DMS153 treated with DMSO at 0.1 percent for 48 hours (cell line): ENCODE measurements at regions not wholly inside any gene's neighbourhood (a gene's known extent, or its start where the extent isn't known, plus 50 kb on each side); places are given as distances from the start of the nearest gene placed in this dataset.

Experiments used
- DNase-seq: peaks from one replicate; lab custom pipeline; 2025; ENCODE audit not compliant: unreplicated experiment; lab: John Stamatoyannopoulos, UW

GRCh38 chr5:88376728-88377127 is 108.1 kb upstream of the TMEM161B start:
- no peak for DNase-seq

GRCh38 chr5:88374391-88374790 is 105.7 kb upstream of the TMEM161B start:
- DNase-seq, result no peak

- no peak for DNase-seq
Measured at GRCh38 chr5:88370824-88371223, 102.2 kb upstream of the TMEM161B start.

- DNase-seq, result no peak
Measured at GRCh38 chr5:88368201-88368600, 99.6 kb upstream of the TMEM161B start.

- DNase-seq, result no peak
Measured at GRCh38 chr5:88364991-88365390, 96.3 kb upstream of the TMEM161B start.

GRCh38 chr5:88355490-88356050 is 86.9 kb upstream of the TMEM161B start:
- DNase-seq, result no peak

- no peak for DNase-seq
Measured at GRCh38 chr5:88325868-88326267, 57.2 kb upstream of the TMEM161B start.

DNA sequence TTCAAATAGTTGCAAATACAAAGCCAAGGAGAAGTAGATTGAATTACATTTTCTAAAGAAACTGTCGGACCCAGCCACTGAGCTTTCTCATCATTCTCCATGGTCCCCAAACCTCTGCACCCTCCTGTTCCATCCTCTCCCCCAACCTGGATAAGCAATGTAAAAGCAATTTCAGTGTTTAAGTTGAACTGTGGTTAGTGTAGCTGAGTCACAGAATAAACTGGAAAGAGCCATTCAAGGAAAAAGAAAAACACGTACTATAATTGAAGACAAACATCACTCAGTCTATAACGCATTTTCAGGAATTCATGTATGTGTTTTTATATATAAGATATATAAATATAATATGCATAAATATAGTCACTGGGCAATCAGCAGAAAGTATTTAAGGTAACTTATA is 54.1 kb upstream of the TMEM161B start:
- no peak for DNase-seq
